ENCODE measurements at regions not wholly inside any gene's neighbourhood (a gene's known extent, or its start where the extent isn't known, plus 50 kb on each side); places are given as distances from the start of the nearest gene placed in this dataset.

DNA sequence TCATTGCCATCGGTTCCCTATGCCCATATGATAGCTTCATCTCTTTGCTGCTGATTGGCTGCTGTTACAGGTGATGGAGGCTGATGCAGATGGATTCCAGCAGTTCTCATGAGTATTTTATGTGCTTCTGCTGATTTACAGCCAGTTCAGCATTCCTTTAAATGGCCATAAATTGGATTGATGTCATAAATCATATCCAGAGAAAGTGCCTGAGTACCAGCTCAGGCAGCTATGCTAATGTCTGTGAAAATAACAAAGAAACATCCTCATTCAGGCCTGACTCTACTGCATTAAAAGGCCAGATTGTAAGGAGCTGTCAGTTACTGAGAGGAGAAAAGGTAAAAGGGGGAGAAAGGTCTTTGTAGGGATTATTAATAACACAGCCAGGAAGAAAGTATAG lies 756.8 kb downstream of the IGSF11 start:
- TF ChIP-seq ZNF384 (IDR thresholded peaks at IDR 0.05): no peak
- TF ChIP-seq FOXK2 (IDR thresholded peaks at IDR 0.05): no peak
- TF ChIP-seq SP1 (IDR thresholded peaks at IDR 0.05): no peak
- no peak for TF ChIP-seq SUZ12 (IDR thresholded peaks at IDR 0.05)
- no peak for TF ChIP-seq ARNT (IDR thresholded peaks at IDR 0.05)
- no peak for TF ChIP-seq ELF4 (IDR thresholded peaks at IDR 0.05)
- no peak for TF ChIP-seq NFRKB (IDR thresholded peaks at IDR 0.05)
- no peak for TF ChIP-seq LEF1 (IDR thresholded peaks at IDR 0.05; ENCODE audit: borderline replicate concordance)
- no peak for TF ChIP-seq FOXA1 (IDR thresholded peaks at IDR 0.05)
- no peak for TF ChIP-seq TARDBP (IDR thresholded peaks at IDR 0.05)
- no peak for TF ChIP-seq BHLHE40 (IDR thresholded peaks at IDR 0.05; ENCODE audit: borderline replicate concordance)
- no peak for TF ChIP-seq L3MBTL2 (conservative IDR thresholded peaks at IDR 0.05)
- no peak for TF ChIP-seq FOXM1 (IDR thresholded peaks at IDR 0.05; ENCODE audit: borderline replicate concordance)
- TF ChIP-seq CTBP1 (IDR thresholded peaks at IDR 0.05; ENCODE audit: borderline replicate concordance): no peak
- no peak for TF ChIP-seq HDGF (IDR thresholded peaks at IDR 0.05; ENCODE audit: borderline replicate concordance)
- TF ChIP-seq, protein P1, sequence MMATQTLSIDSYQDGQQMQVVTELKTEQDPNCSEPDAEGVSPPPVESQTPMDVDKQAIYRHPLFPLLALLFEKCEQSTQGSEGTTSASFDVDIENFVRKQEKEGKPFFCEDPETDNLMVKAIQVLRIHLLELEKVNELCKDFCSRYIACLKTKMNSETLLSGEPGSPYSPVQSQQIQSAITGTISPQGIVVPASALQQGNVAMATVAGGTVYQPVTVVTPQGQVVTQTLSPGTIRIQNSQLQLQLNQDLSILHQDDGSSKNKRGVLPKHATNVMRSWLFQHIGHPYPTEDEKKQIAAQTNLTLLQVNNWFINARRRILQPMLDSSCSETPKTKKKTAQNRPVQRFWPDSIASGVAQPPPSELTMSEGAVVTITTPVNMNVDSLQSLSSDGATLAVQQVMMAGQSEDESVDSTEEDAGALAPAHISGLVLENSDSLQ (IDR thresholded peaks at IDR 0.05): no peak
- CTCF ChIA-PET: no interaction called here
- POLR2A ChIA-PET: no interaction called here
- DNase-seq (ENCODE audit: extremely low spot score): no peak

DNA sequence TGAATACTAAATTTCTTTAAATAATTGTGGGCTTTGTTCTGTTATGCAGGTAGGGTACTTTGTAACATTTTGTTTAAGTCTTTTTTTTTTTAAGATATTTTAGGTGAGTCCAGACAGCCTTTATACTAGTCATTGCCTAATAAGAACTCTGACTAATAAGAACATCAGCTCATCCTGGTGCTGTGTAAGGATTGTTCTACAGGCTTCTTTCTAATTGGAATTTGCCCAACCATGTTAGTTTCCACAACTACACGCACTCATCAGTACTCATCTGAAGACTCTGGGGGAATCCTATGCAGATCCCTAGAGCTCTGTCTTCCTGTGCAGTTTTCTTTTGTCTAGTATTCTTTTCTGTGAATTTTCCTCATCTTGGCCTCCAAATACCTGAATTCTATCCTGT lies 741.8 kb downstream of the IGSF11 start:
- ChIA-PET POLR2A (no interaction called here), CTCF (no interaction called here)
- TF ChIP-seq SUZ12 (IDR thresholded peaks at IDR 0.05) (no peak), BHLHE40 (IDR thresholded peaks at IDR 0.05; ENCODE audit: borderline replicate concordance) (no peak), FOXA1 (IDR thresholded peaks at IDR 0.05) (no peak), ZNF384 (IDR thresholded peaks at IDR 0.05) (no peak), CTBP1 (IDR thresholded peaks at IDR 0.05; ENCODE audit: borderline replicate concordance) (no peak), L3MBTL2 (conservative IDR thresholded peaks at IDR 0.05) (no peak), ELF4 (IDR thresholded peaks at IDR 0.05) (no peak)
- TF ChIP-seq, protein P1 (IDR thresholded peaks at IDR 0.05): no peak
- DNase-seq (ENCODE audit: extremely low spot score): no peak

DNA sequence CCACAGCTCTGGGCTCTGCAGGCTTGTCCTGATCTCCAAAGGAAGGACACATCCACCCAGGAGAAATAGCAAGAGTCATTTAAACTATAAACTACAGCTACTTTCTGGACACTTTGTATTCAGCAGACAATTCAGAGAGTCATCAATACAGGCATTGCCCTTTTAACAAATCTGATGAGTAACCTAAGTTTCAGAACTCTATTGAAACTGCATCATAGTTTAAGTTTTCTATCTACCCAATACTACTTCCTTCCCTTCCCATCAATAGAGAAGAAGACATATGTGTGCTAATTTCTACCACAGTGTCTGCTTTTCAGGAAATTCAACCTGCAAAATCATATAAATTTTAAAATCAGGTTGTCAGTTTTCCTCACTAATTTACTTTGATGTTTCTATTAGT lies 736.5 kb downstream of the IGSF11 start:
- ChIA-PET POLR2A (no interaction called here), CTCF (no interaction called here)
- TF ChIP-seq ZNF384 (IDR thresholded peaks at IDR 0.05) (no peak), CTBP1 (IDR thresholded peaks at IDR 0.05; ENCODE audit: borderline replicate concordance) (no peak), NFRKB (IDR thresholded peaks at IDR 0.05) (no peak), FOXM1 (IDR thresholded peaks at IDR 0.05; ENCODE audit: borderline replicate concordance) (no peak)
- no peak for DNase-seq (ENCODE audit: extremely low spot score)

GRCh38 chr3:118304557-118304956 lies 730.1 kb downstream of the IGSF11 start:
- no peak for DNase-seq (ENCODE audit: extremely low spot score)
- ChIA-PET POLR2A (no interaction called here), CTCF (interaction anchor here (0.6 kb wide), 1 partner anchor 169 kb away, joined by 3 read pairs; no protein-coding TSS in a partner anchor)
- TF ChIP-seq FOXA1 (IDR thresholded peaks at IDR 0.05) (no peak), TARDBP (IDR thresholded peaks at IDR 0.05) (no peak), ARNT (IDR thresholded peaks at IDR 0.05) (no peak), FOXM1 (IDR thresholded peaks at IDR 0.05; ENCODE audit: borderline replicate concordance) (no peak), ELF4 (IDR thresholded peaks at IDR 0.05) (no peak), SP1 (IDR thresholded peaks at IDR 0.05) (no peak), ZNF384 (IDR thresholded peaks at IDR 0.05) (no peak), CTBP1 (IDR thresholded peaks at IDR 0.05; ENCODE audit: borderline replicate concordance) (no peak), LEF1 (IDR thresholded peaks at IDR 0.05; ENCODE audit: borderline replicate concordance) (no peak), BHLHE40 (IDR thresholded peaks at IDR 0.05; ENCODE audit: borderline replicate concordance) (no peak), L3MBTL2 (conservative IDR thresholded peaks at IDR 0.05) (no peak), HDGF (IDR thresholded peaks at IDR 0.05; ENCODE audit: borderline replicate concordance) (no peak), SUZ12 (IDR thresholded peaks at IDR 0.05) (no peak)
- TF ChIP-seq, protein P1 (IDR thresholded peaks at IDR 0.05): no peak

DNA sequence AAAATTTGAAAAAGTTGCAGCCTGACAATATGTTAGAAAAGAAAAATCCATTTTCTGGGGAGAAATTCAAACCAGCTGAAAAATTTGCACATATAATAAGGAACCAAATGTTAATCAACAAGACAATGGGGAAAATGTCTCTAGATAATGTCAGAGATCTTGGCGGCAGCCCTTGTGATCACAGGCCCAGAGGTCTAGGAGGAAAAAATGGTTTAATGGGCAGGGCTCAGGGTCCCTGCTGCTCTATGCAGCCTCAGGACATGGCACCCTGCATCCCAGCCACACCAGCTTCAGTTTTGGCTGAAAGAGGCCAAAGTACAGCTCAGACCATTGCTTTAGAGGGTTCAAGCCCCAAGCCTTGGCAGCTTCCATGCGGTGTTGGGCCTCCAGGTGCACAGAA lies 701.9 kb downstream of the IGSF11 start:
- no peak for DNase-seq (ENCODE audit: extremely low spot score)
- TF ChIP-seq SP1 (IDR thresholded peaks at IDR 0.05) (no peak), ARNT (IDR thresholded peaks at IDR 0.05) (no peak), FOXM1 (IDR thresholded peaks at IDR 0.05; ENCODE audit: borderline replicate concordance) (no peak), HDGF (IDR thresholded peaks at IDR 0.05; ENCODE audit: borderline replicate concordance) (no peak), CTBP1 (IDR thresholded peaks at IDR 0.05; ENCODE audit: borderline replicate concordance) (no peak), TARDBP (IDR thresholded peaks at IDR 0.05) (no peak), ELF4 (IDR thresholded peaks at IDR 0.05) (no peak), ZNF384 (IDR thresholded peaks at IDR 0.05) (no peak), LEF1 (IDR thresholded peaks at IDR 0.05; ENCODE audit: borderline replicate concordance) (no peak)
- TF ChIP-seq, protein P1 (IDR thresholded peaks at IDR 0.05): no peak
- CTCF ChIA-PET: no interaction called here
- POLR2A ChIA-PET: no interaction called here

GRCh38 chr3:118337649-118338048 lies 697.0 kb downstream of the IGSF11 start:
- no peak for DNase-seq (ENCODE audit: extremely low spot score)
- ChIA-PET CTCF (no interaction called here), POLR2A (no interaction called here)
- TF ChIP-seq, protein P1 (IDR thresholded peaks at IDR 0.05): no peak
- TF ChIP-seq SUZ12 (IDR thresholded peaks at IDR 0.05) (no peak), ZNF384 (IDR thresholded peaks at IDR 0.05) (no peak), FOXK2 (IDR thresholded peaks at IDR 0.05) (no peak), TARDBP (IDR thresholded peaks at IDR 0.05) (no peak), LEF1 (IDR thresholded peaks at IDR 0.05; ENCODE audit: borderline replicate concordance) (no peak), FOXM1 (IDR thresholded peaks at IDR 0.05; ENCODE audit: borderline replicate concordance) (no peak), FOXA1 (IDR thresholded peaks at IDR 0.05) (no peak), NFRKB (IDR thresholded peaks at IDR 0.05) (no peak), BHLHE40 (IDR thresholded peaks at IDR 0.05; ENCODE audit: borderline replicate concordance) (no peak), L3MBTL2 (conservative IDR thresholded peaks at IDR 0.05) (no peak)
